ENCODE measurements at regions not wholly inside any gene's neighbourhood (a gene's known extent, or its start where the extent isn't known, plus 50 kb on each side); places are given as distances from the start of the nearest gene placed in this dataset.

DNA sequence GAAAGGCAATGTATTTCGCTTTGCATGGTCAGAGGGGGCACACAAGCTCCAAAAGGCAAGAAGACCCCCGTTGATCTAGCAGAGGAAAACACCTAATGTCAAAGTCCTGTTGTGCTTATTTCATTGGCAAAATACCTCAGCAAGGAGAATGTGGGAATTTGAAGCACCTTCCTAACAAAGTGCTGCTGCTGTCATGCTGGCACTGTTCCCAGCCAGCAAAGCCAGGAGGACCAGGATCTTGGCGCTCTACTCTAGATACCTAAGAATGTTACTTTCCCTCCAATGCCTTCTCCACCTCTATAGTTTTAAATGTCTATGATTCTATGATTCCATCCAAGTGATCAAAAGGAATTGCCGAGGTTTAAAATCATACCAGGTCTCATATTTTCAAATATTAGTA is 867.9 kb upstream of the POU3F3 start:
- 69% methylated on average over 4 of the region's 4 CpGs for WGBS
- TF ChIP-seq POLR2AphosphoS5 (IDR thresholded peaks at IDR 0.05) (no peak), POLR2A (IDR thresholded peaks at IDR 0.05) (no peak), EP300 (IDR thresholded peaks at IDR 0.05) (no peak)
- TF ChIP-seq, protein P1, sequence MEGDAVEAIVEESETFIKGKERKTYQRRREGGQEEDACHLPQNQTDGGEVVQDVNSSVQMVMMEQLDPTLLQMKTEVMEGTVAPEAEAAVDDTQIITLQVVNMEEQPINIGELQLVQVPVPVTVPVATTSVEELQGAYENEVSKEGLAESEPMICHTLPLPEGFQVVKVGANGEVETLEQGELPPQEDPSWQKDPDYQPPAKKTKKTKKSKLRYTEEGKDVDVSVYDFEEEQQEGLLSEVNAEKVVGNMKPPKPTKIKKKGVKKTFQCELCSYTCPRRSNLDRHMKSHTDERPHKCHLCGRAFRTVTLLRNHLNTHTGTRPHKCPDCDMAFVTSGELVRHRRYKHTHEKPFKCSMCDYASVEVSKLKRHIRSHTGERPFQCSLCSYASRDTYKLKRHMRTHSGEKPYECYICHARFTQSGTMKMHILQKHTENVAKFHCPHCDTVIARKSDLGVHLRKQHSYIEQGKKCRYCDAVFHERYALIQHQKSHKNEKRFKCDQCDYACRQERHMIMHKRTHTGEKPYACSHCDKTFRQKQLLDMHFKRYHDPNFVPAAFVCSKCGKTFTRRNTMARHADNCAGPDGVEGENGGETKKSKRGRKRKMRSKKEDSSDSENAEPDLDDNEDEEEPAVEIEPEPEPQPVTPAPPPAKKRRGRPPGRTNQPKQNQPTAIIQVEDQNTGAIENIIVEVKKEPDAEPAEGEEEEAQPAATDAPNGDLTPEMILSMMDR (IDR thresholded peaks at IDR 0.05), result no peak
- Histone ChIP-seq H3K27ac (no peak overlapping the region), H3K4me1 (no peaks in the 10 kb centered on the region), H3K36me3 (no peaks in the 10 kb centered on the region), H3K4me3 (no peak overlapping the region), H3K9me3 (no peaks in the 10 kb centered on the region), H3K27me3 (no peaks in the 10 kb centered on the region)
- DNase-seq (ENCODE audit: low spot score in 2 of 2), result no peak

DNA sequence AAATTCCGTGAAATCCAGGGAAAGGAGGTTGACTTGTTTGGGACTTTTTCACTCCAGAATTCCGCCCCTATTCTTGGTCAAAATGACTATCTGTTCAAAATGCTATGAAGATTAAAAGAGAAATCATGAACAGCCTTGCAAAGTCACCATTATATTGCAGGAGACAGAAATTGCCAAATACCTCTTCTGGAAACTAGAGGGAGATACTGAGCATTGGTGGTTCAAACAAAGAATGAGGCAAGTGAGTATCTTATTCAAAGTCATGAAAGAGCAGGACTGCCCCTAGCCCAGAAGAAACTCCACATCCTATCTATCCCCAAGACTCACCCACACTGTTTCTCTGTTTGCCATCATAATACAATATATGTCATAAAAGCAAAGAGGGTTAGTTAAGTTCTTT is 862.3 kb upstream of the POU3F3 start:
- DNase-seq (ENCODE audit: low spot score in 2 of 2), result no peak
- H3K36me3 ChIP-seq, result no peaks in the 10 kb centered on the region
- H3K4me1 ChIP-seq, result no peaks in the 10 kb centered on the region
- TF ChIP-seq, protein P1 (IDR thresholded peaks at IDR 0.05), result no peak
- no peak for TF ChIP-seq POLR2AphosphoS5 (IDR thresholded peaks at IDR 0.05)
- no peak for TF ChIP-seq POLR2A (IDR thresholded peaks at IDR 0.05)
- TF ChIP-seq EP300 (IDR thresholded peaks at IDR 0.05), result no peak
- H3K9me3 ChIP-seq, result no peaks in the 10 kb centered on the region
- H3K27me3 ChIP-seq, result peaks cover 4% of the 10 kb centered on the region
- no peak overlapping the region for H3K27ac ChIP-seq
- 81% methylated on average over 2 of the region's 2 CpGs for WGBS
- no peak overlapping the region for H3K4me3 ChIP-seq

DNA sequence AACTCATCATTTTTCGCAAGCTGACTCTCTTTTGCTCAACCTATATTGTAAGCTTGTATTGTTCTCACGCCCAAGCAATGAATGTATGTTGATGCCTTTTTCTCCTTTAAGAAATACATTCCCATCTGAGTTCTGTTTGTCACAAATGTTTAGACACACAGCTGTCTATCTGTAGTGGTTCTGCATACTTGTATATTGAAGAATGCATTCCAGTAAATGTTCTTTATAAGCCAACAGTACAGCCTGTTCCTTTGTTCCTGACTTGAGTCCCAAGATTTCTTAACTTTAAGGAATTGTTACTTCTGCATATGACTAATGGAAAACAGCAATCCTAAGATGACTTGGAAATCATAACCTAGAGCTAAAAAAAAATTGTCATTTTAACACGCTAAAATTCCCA is 849.1 kb upstream of the POU3F3 start:
- TF ChIP-seq POLR2A (IDR thresholded peaks at IDR 0.05) (no peak), EP300 (IDR thresholded peaks at IDR 0.05) (no peak)
- Histone ChIP-seq H3K27ac (peak overlapping the region; percentile 42), H3K4me1 (no peaks in the 10 kb centered on the region), H3K9me3 (no peaks in the 10 kb centered on the region), H3K27me3 (no peaks in the 10 kb centered on the region), H3K4me3 (no peak overlapping the region), H3K36me3 (no peaks in the 10 kb centered on the region)
- DNase-seq (ENCODE audit: low spot score in 2 of 2), result no peak
- 70% methylated on average over 3 of the region's 3 CpGs for WGBS

DNA sequence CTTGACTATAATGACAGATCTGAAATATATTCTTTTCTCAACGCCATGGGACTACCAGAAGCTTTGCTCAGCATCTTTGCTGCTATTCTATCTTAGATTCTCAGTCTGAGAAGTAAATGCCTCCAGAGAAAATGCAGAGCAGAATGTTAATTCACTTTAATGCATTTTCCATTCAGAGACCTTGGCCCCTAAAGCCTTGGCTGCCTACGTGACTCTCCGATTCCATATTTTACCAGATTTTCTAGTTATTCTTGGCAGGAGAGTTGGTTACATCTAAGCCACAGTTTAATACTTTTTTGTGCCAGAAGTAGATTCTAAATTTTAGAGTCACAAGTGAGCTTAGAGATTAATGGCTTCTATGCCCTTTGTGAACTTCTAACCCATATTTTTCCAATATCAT is 837.1 kb upstream of the POU3F3 start:
- 82% methylated on average over 3 of the region's 3 CpGs for WGBS
- no peaks in the 10 kb centered on the region for H3K9me3 ChIP-seq
- H3K4me1 ChIP-seq, result no peaks in the 10 kb centered on the region
- H3K27me3 ChIP-seq, result no peaks in the 10 kb centered on the region
- no peaks in the 10 kb centered on the region for H3K36me3 ChIP-seq
- no peak overlapping the region for H3K27ac ChIP-seq
- no peak overlapping the region for H3K4me3 ChIP-seq
- TF ChIP-seq, protein P1 (IDR thresholded peaks at IDR 0.05), result no peak
- TF ChIP-seq EP300 (IDR thresholded peaks at IDR 0.05) (no peak), POLR2AphosphoS5 (IDR thresholded peaks at IDR 0.05) (no peak), POLR2A (IDR thresholded peaks at IDR 0.05) (no peak)
- no peak for DNase-seq (ENCODE audit: low spot score in 2 of 2)

DNA sequence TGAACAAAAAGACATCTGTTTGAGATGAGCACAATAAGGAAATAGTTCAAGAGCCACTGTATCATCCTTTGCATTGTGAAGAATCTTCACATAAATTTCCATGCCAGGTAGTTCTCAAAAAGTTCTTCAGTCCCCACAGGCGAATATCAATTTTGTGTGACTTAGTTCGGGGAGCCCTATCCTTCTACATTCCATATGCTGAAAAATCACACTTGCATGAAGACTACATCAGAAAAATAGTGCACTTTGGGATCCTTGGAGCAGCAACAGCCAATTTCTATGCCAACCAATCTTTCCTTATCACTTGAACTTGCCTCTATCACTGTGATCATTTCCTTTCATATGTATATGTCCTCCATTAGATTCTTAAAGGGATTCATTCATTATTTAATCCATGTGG is 830.6 kb upstream of the POU3F3 start:
- TF ChIP-seq EP300 (IDR thresholded peaks at IDR 0.05), result no peak
- no peak for TF ChIP-seq POLR2AphosphoS5 (IDR thresholded peaks at IDR 0.05)
- TF ChIP-seq, protein P1 (IDR thresholded peaks at IDR 0.05), result no peak
- TF ChIP-seq POLR2A (IDR thresholded peaks at IDR 0.05), result no peak
- H3K4me1 ChIP-seq, result no peaks in the 10 kb centered on the region
- H3K27ac ChIP-seq, result no peak overlapping the region
- WGBS, result 50% methylated on average over 2 of the region's 2 CpGs
- H3K9me3 ChIP-seq, result no peaks in the 10 kb centered on the region
- H3K4me3 ChIP-seq, result no peak overlapping the region
- no peaks in the 10 kb centered on the region for H3K27me3 ChIP-seq
- DNase-seq (ENCODE audit: low spot score in 2 of 2), result no peak
- H3K36me3 ChIP-seq, result no peaks in the 10 kb centered on the region

DNA sequence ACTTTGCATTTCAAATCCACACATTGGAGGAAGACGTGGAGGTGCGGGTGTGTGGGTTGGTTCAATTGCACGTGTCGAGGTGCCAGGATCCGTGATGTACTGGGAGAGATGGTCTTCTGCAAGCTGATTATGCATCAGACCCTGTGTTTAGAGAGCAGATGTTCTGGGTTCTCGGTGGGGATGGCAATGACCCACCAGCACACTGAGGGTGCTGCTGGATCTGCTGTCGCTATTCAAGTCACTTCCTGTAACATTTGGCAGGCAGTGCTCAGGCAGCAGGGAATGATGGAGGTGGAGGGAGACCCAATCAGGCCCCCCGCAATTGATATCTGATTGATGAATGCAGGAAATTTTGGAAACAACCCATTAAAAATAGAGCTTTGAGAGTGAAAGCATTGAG is 830.1 kb upstream of the POU3F3 start:
- Histone ChIP-seq H3K4me3 (no peak overlapping the region), H3K9me3 (no peaks in the 10 kb centered on the region), H3K4me1 (no peaks in the 10 kb centered on the region), H3K36me3 (no peaks in the 10 kb centered on the region), H3K27ac (no peak overlapping the region), H3K27me3 (no peaks in the 10 kb centered on the region)
- TF ChIP-seq, protein P1 (IDR thresholded peaks at IDR 0.05), result no peak
- TF ChIP-seq EP300 (IDR thresholded peaks at IDR 0.05) (no peak), POLR2AphosphoS5 (IDR thresholded peaks at IDR 0.05) (no peak), POLR2A (IDR thresholded peaks at IDR 0.05) (no peak)
- DNase-seq (ENCODE audit: low spot score in 2 of 2), result no peak
- 54% methylated on average over 8 of the region's 8 CpGs for WGBS
